ENCODE measurements at regions not wholly inside any gene's neighbourhood (a gene's known extent, or its start where the extent isn't known, plus 50 kb on each side); places are given as distances from the start of the nearest gene placed in this dataset.

- no peak for DNase-seq (ENCODE audit: low read depth in 6 of 9, low spot score in 9 of 9)
These were observed 1080.4 kb upstream of the INTU start for GRCh38 chr4:126552321-126552720.

GRCh38 chr4:126553248-126553647, 1079.5 kb upstream of the INTU start:
- Histone ChIP-seq H3K27me3 (ENCODE audit: control insufficient read depth in 2 of 2, insufficient read depth in 1 of 2, low read length in 1 of 2) (no peaks in the 10 kb centered on the region), H3K27ac (ENCODE audit: low read depth in 1 of 2, low read length in 1 of 2) (no peak overlapping the region), H3K9me3 (ENCODE audit: control insufficient read depth in 2 of 2, insufficient read depth in 1 of 2, low read length in 1 of 2) (no peaks in the 10 kb centered on the region), H3K4me1 (ENCODE audit: control insufficient read depth in 2 of 2, insufficient read depth in 2 of 2, low read length in 2 of 2) (no peaks in the 10 kb centered on the region), H3K4me3 (ENCODE audit: low read length in 2 of 2) (no peak overlapping the region), H3K36me3 (ENCODE audit: control insufficient read depth in 2 of 2, insufficient read depth in 2 of 2, low read length in 1 of 2) (no peaks in the 10 kb centered on the region)
- DNase-seq (ENCODE audit: low read depth in 6 of 9, low spot score in 9 of 9) = no peak
- 66% methylated on average over 2 of the region's 2 CpGs for WGBS

More at GRCh38 chr4:126552321-126552720, 1080.4 kb upstream of the INTU start:
- no peak overlapping the region for H3K4me3 ChIP-seq (ENCODE audit: low read length in 2 of 2)
- no peaks in the 10 kb centered on the region for H3K27me3 ChIP-seq (ENCODE audit: control insufficient read depth in 2 of 2, insufficient read depth in 1 of 2, low read length in 1 of 2)
- no peaks in the 10 kb centered on the region for H3K9me3 ChIP-seq (ENCODE audit: control insufficient read depth in 2 of 2, insufficient read depth in 1 of 2, low read length in 1 of 2)
- 42% methylated on average over 1 of the region's 1 CpG for WGBS
- no peak overlapping the region for H3K27ac ChIP-seq (ENCODE audit: low read depth in 1 of 2, low read length in 1 of 2)
- H3K36me3 ChIP-seq (ENCODE audit: control insufficient read depth in 2 of 2, insufficient read depth in 2 of 2, low read length in 1 of 2) = no peaks in the 10 kb centered on the region
- no peaks in the 10 kb centered on the region for H3K4me1 ChIP-seq (ENCODE audit: control insufficient read depth in 2 of 2, insufficient read depth in 2 of 2, low read length in 2 of 2)

- Histone ChIP-seq H3K27ac (ENCODE audit: low read depth in 1 of 2, low read length in 1 of 2) (no peak overlapping the region), H3K27me3 (ENCODE audit: control insufficient read depth in 2 of 2, insufficient read depth in 1 of 2, low read length in 1 of 2) (no peaks in the 10 kb centered on the region), H3K4me3 (ENCODE audit: low read length in 2 of 2) (no peak overlapping the region), H3K9me3 (ENCODE audit: control insufficient read depth in 2 of 2, insufficient read depth in 1 of 2, low read length in 1 of 2) (no peaks in the 10 kb centered on the region), H3K4me1 (ENCODE audit: control insufficient read depth in 2 of 2, insufficient read depth in 2 of 2, low read length in 2 of 2) (no peaks in the 10 kb centered on the region), H3K36me3 (ENCODE audit: control insufficient read depth in 2 of 2, insufficient read depth in 2 of 2, low read length in 1 of 2) (no peaks in the 10 kb centered on the region)
- 97% methylated on average over 2 of the region's 2 CpGs for WGBS
- no peak for DNase-seq (ENCODE audit: low read depth in 6 of 9, low spot score in 9 of 9)
These were observed 1074.2 kb upstream of the INTU start for GRCh38 chr4:126558596-126558995.

GRCh38 chr4:126559961-126560360, 1072.8 kb upstream of the INTU start:
- Histone ChIP-seq H3K27me3 (ENCODE audit: control insufficient read depth in 2 of 2, insufficient read depth in 1 of 2, low read length in 1 of 2) (no peaks in the 10 kb centered on the region), H3K9me3 (ENCODE audit: control insufficient read depth in 2 of 2, insufficient read depth in 1 of 2, low read length in 1 of 2) (no peaks in the 10 kb centered on the region), H3K36me3 (ENCODE audit: control insufficient read depth in 2 of 2, insufficient read depth in 2 of 2, low read length in 1 of 2) (no peaks in the 10 kb centered on the region), H3K27ac (ENCODE audit: low read depth in 1 of 2, low read length in 1 of 2) (no peak overlapping the region), H3K4me1 (ENCODE audit: control insufficient read depth in 2 of 2, insufficient read depth in 2 of 2, low read length in 2 of 2) (no peaks in the 10 kb centered on the region), H3K4me3 (ENCODE audit: low read length in 2 of 2) (no peak overlapping the region)
- DNase-seq (ENCODE audit: low read depth in 6 of 9, low spot score in 9 of 9) = no peak
- 48% methylated on average over 2 of the region's 2 CpGs for WGBS

GRCh38 chr4:126560794-126561193, 1072.0 kb upstream of the INTU start:
- H3K9me3 ChIP-seq (ENCODE audit: control insufficient read depth in 2 of 2, insufficient read depth in 1 of 2, low read length in 1 of 2) = no peaks in the 10 kb centered on the region
- DNase-seq (ENCODE audit: low read depth in 6 of 9, low spot score in 9 of 9) = no peak
- 90% methylated on average over 1 of the region's 1 CpG for WGBS
- no peak overlapping the region for H3K4me3 ChIP-seq (ENCODE audit: low read length in 2 of 2)
- H3K27me3 ChIP-seq (ENCODE audit: control insufficient read depth in 2 of 2, insufficient read depth in 1 of 2, low read length in 1 of 2) = no peaks in the 10 kb centered on the region
- no peaks in the 10 kb centered on the region for H3K4me1 ChIP-seq (ENCODE audit: control insufficient read depth in 2 of 2, insufficient read depth in 2 of 2, low read length in 2 of 2)
- no peaks in the 10 kb centered on the region for H3K36me3 ChIP-seq (ENCODE audit: control insufficient read depth in 2 of 2, insufficient read depth in 2 of 2, low read length in 1 of 2)
- no peak overlapping the region for H3K27ac ChIP-seq (ENCODE audit: low read depth in 1 of 2, low read length in 1 of 2)

GRCh38 chr4:126563389-126563788, 1069.4 kb upstream of the INTU start:
- Histone ChIP-seq H3K9me3 (ENCODE audit: control insufficient read depth in 2 of 2, insufficient read depth in 1 of 2, low read length in 1 of 2) (no peaks in the 10 kb centered on the region), H3K4me3 (ENCODE audit: low read length in 2 of 2) (no peak overlapping the region), H3K27me3 (ENCODE audit: control insufficient read depth in 2 of 2, insufficient read depth in 1 of 2, low read length in 1 of 2) (no peaks in the 10 kb centered on the region), H3K27ac (ENCODE audit: low read depth in 1 of 2, low read length in 1 of 2) (no peak overlapping the region), H3K4me1 (ENCODE audit: control insufficient read depth in 2 of 2, insufficient read depth in 2 of 2, low read length in 2 of 2) (no peaks in the 10 kb centered on the region), H3K36me3 (ENCODE audit: control insufficient read depth in 2 of 2, insufficient read depth in 2 of 2, low read length in 1 of 2) (no peaks in the 10 kb centered on the region)
- WGBS = 98% methylated on average over 11 of the region's 11 CpGs
- no peak for DNase-seq (ENCODE audit: low read depth in 6 of 9, low spot score in 9 of 9)

- Histone ChIP-seq H3K4me3 (ENCODE audit: low read length in 2 of 2) (no peak overlapping the region), H3K36me3 (ENCODE audit: control insufficient read depth in 2 of 2, insufficient read depth in 2 of 2, low read length in 1 of 2) (no peaks in the 10 kb centered on the region), H3K27ac (ENCODE audit: low read depth in 1 of 2, low read length in 1 of 2) (no peak overlapping the region), H3K9me3 (ENCODE audit: control insufficient read depth in 2 of 2, insufficient read depth in 1 of 2, low read length in 1 of 2) (no peaks in the 10 kb centered on the region), H3K27me3 (ENCODE audit: control insufficient read depth in 2 of 2, insufficient read depth in 1 of 2, low read length in 1 of 2) (no peaks in the 10 kb centered on the region), H3K4me1 (ENCODE audit: control insufficient read depth in 2 of 2, insufficient read depth in 2 of 2, low read length in 2 of 2) (no peaks in the 10 kb centered on the region)
- DNase-seq (ENCODE audit: low read depth in 6 of 9, low spot score in 9 of 9) = no peak
- 81% methylated on average over 5 of the region's 5 CpGs for WGBS
These were observed 1068.4 kb upstream of the INTU start for GRCh38 chr4:126564283-126564854.

GRCh38 chr4:126568652-126569570, 1063.8 kb upstream of the INTU start:
- H3K4me3 ChIP-seq (ENCODE audit: low read length in 2 of 2) = no peak overlapping the region
- no peak overlapping the region for H3K27ac ChIP-seq (ENCODE audit: low read depth in 1 of 2, low read length in 1 of 2)
- no peaks in the 10 kb centered on the region for H3K4me1 ChIP-seq (ENCODE audit: control insufficient read depth in 2 of 2, insufficient read depth in 2 of 2, low read length in 2 of 2)
- H3K27me3 ChIP-seq (ENCODE audit: control insufficient read depth in 2 of 2, insufficient read depth in 1 of 2, low read length in 1 of 2) = no peaks in the 10 kb centered on the region
- WGBS = 87% methylated on average over 7 of the region's 7 CpGs
- no peaks in the 10 kb centered on the region for H3K9me3 ChIP-seq (ENCODE audit: control insufficient read depth in 2 of 2, insufficient read depth in 1 of 2, low read length in 1 of 2)
- no peak for DNase-seq (ENCODE audit: low read depth in 6 of 9, low spot score in 9 of 9)
- no peaks in the 10 kb centered on the region for H3K36me3 ChIP-seq (ENCODE audit: control insufficient read depth in 2 of 2, insufficient read depth in 2 of 2, low read length in 1 of 2)

- 43% methylated on average over 2 of the region's 2 CpGs for WGBS
- Histone ChIP-seq H3K4me3 (ENCODE audit: low read length in 2 of 2) (no peak overlapping the region), H3K9me3 (ENCODE audit: control insufficient read depth in 2 of 2, insufficient read depth in 1 of 2, low read length in 1 of 2) (no peaks in the 10 kb centered on the region), H3K27ac (ENCODE audit: low read depth in 1 of 2, low read length in 1 of 2) (no peak overlapping the region), H3K36me3 (ENCODE audit: control insufficient read depth in 2 of 2, insufficient read depth in 2 of 2, low read length in 1 of 2) (no peaks in the 10 kb centered on the region), H3K4me1 (ENCODE audit: control insufficient read depth in 2 of 2, insufficient read depth in 2 of 2, low read length in 2 of 2) (no peaks in the 10 kb centered on the region), H3K27me3 (ENCODE audit: control insufficient read depth in 2 of 2, insufficient read depth in 1 of 2, low read length in 1 of 2) (no peaks in the 10 kb centered on the region)
- no peak for DNase-seq (ENCODE audit: low read depth in 6 of 9, low spot score in 9 of 9)
These were observed 1060.5 kb upstream of the INTU start for GRCh38 chr4:126572264-126572663.
